T1000 (cell line): ENCODE measurements at regions not wholly inside any gene's neighbourhood (a gene's known extent, or its start where the extent isn't known, plus 50 kb on each side); places are given as distances from the start of the nearest gene placed in this dataset.

ENCODE experiments used
- DNase-seq: peaks from one replicate; lab custom pipeline; 2025; ENCODE audit warnings: mixed read lengths; lab: John Stamatoyannopoulos, UW

GRCh38 chr15:96415513-96416217, 85.2 kb downstream of the NR2F2 start:
- no peak for DNase-seq

- no peak for DNase-seq
Observed at GRCh38 chr15:96416218-96416933, 85.9 kb downstream of the NR2F2 start.

- DNase-seq: no peak
Observed at GRCh38 chr15:96416934-96417759, 86.6 kb downstream of the NR2F2 start.

GRCh38 chr15:96417760-96418130, 87.2 kb downstream of the NR2F2 start:
- no peak for DNase-seq

GRCh38 chr15:96418146-96418545, 87.6 kb downstream of the NR2F2 start:
- DNase-seq: no peak

- DNase-seq: no peak
Observed at GRCh38 chr15:96421178-96421601, 90.7 kb downstream of the NR2F2 start.

- no peak for DNase-seq
Observed at GRCh38 chr15:96422125-96422524, 91.6 kb downstream of the NR2F2 start.

GRCh38 chr15:96424674-96425073, 94.2 kb downstream of the NR2F2 start:
- DNase-seq: no peak

- DNase-seq: peak; percentile 63
Observed at GRCh38 chr15:96428742-96429141, 98.2 kb downstream of the NR2F2 start.

- DNase-seq: no peak
Observed at GRCh38 chr15:96431786-96432185, 101.3 kb downstream of the NR2F2 start.

- DNase-seq: no peak
Observed at GRCh38 chr15:96435022-96435421, 104.5 kb downstream of the NR2F2 start.

- DNase-seq: no peak
Observed at GRCh38 chr15:96435841-96436240, 105.3 kb downstream of the NR2F2 start.

GRCh38 chr15:96440978-96441377, 110.5 kb downstream of the NR2F2 start:
- DNase-seq: no peak

GRCh38 chr15:96442076-96442475, 111.6 kb downstream of the NR2F2 start:
- no peak for DNase-seq

- no peak for DNase-seq
Observed at GRCh38 chr15:96444865-96445264, 114.4 kb downstream of the NR2F2 start.

- DNase-seq: no peak
Observed at GRCh38 chr15:96448923-96449322, 118.4 kb downstream of the NR2F2 start.

- DNase-seq: no peak
Observed at GRCh38 chr15:96457841-96458240, 127.3 kb downstream of the NR2F2 start.

- no peak for DNase-seq
Observed at GRCh38 chr15:96460106-96460505, 129.6 kb downstream of the NR2F2 start.

- peak; percentile 32 for DNase-seq
Observed at GRCh38 chr15:96462768-96463750, 132.6 kb downstream of the NR2F2 start.

GRCh38 chr15:96466389-96466947, 136.0 kb downstream of the NR2F2 start:
- no peak for DNase-seq

GRCh38 chr15:96468036-96468435, 137.5 kb downstream of the NR2F2 start:
- DNase-seq: no peak
